PC-3 (cell line): ENCODE measurements at regions not wholly inside any gene's neighbourhood (a gene's known extent, or its start where the extent isn't known, plus 50 kb on each side); places are given as distances from the start of the nearest gene placed in this dataset.

ENCODE experiments used
- CTCF ChIP-seq: fragments of 300-600 bp; sonication (generic); conservative IDR thresholded peaks from 2 replicates; pipeline ENCODE4 v1.5.1; 2017; ENCODE audit warnings: antibody characterized with exemption, low read depth, mild to moderate bottlenecking, low read length
- EZH2 ChIP-seq: fragments of 300-600 bp; sonication (generic); IDR thresholded peaks from one replicate; pipeline ENCODE4 v1.6.1; 2017; ENCODE audit warnings: antibody characterized with exemption, mild to moderate bottlenecking, low read length; ENCODE audit not compliant: unreplicated experiment
- EZH2phosphoT487 ChIP-seq: fragments of 300-600 bp; sonication (generic); IDR thresholded peaks from 2 replicates; pipeline ENCODE4 v1.6.1; 2018; ENCODE audit warnings: mild to moderate bottlenecking, antibody characterized with exemption, low read length, borderline replicate concordance

GRCh38 chr2:37832590-37833197 lies 92.4 kb upstream of the RMDN2 start:
- TF ChIP-seq CTCF (peak; percentile 95), EZH2 (no peak), EZH2phosphoT487 (no peak)
